Bronchial epithelial cell (primary cell): ENCODE measurements at regions not wholly inside any gene's neighbourhood (a gene's known extent, or its start where the extent isn't known, plus 50 kb on each side); places are given as distances from the start of the nearest gene placed in this dataset.

Source experiments
- DNase-seq: peaks from one replicate; pipeline ENCODE4 v3.0.0-alpha.2; 2010; ENCODE audit warnings: low read depth
- FAIRE-seq: peaks from 2 replicates; lab custom pipeline; 2011; peaks lifted over from hg19 to GRCh38; lab: Jason Lieb, UNC
- H3K27me3 ChIP-seq: 2 replicates; pipeline ENCODE4 v1.5.1; 2011; ENCODE audit warnings: low read length; ENCODE audit not compliant: control insufficient read depth, insufficient read depth
- H3K36me3 ChIP-seq: 2 replicates; pipeline ENCODE4 v1.5.1; 2011; ENCODE audit warnings: low read length; ENCODE audit not compliant: control insufficient read depth, insufficient read depth
- H3K4me3 ChIP-seq: 2 replicates; pipeline ENCODE4 v1.5.1; 2011; ENCODE audit warnings: mild to moderate bottlenecking, low read depth, low read length, control low read depth
- TF ChIP-seq, protein P1 (sequence below): IDR thresholded peaks from 2 replicates; pipeline ENCODE4 v1.5.1; 2011; ENCODE audit warnings: mild to moderate bottlenecking, moderate library complexity, low read length, control low read depth, inconsistent platforms; ENCODE audit not compliant: insufficient read depth, severe bottlenecking

DNA sequence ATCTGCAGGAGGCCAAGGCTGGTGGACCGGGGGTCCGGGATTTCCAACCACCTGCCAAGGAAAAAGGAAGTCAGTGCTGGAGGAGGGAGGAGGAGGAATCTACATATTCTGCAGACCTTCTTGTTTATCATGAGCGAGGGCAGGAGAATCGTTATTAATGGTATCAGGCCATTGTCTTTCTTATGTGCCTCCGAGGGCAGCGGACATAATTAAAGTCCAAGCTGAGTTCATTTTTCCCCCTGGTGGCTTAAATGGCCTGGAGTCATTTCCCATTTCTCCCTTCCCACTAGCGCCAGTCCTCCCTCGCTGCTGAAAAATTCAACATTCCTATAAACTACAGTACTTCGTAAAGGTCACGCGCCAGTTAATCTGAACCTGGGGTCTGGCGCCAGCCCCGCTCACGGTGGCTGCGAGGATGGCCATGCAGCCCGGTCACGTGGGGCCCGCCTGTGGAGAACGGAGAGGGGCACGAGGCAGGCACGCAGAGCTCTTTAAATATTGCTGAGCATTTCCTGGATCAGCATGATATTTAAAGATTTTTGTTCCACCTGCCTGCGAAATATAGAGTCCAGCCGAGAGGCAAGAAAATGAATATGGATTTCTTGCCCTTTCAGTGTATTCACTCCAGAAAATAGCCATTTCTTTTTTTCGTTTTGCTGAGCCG, 85.2 kb upstream of the PCDH8 start:
- DNase-seq = no peak
- H3K27me3 ChIP-seq = no peaks in the 10 kb centered on the region
- no peak overlapping the region for H3K4me3 ChIP-seq
- TF ChIP-seq, protein P1, sequence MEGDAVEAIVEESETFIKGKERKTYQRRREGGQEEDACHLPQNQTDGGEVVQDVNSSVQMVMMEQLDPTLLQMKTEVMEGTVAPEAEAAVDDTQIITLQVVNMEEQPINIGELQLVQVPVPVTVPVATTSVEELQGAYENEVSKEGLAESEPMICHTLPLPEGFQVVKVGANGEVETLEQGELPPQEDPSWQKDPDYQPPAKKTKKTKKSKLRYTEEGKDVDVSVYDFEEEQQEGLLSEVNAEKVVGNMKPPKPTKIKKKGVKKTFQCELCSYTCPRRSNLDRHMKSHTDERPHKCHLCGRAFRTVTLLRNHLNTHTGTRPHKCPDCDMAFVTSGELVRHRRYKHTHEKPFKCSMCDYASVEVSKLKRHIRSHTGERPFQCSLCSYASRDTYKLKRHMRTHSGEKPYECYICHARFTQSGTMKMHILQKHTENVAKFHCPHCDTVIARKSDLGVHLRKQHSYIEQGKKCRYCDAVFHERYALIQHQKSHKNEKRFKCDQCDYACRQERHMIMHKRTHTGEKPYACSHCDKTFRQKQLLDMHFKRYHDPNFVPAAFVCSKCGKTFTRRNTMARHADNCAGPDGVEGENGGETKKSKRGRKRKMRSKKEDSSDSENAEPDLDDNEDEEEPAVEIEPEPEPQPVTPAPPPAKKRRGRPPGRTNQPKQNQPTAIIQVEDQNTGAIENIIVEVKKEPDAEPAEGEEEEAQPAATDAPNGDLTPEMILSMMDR = no peak
- H3K36me3 ChIP-seq = no peaks in the 10 kb centered on the region
- no peak for FAIRE-seq

- H3K27me3 ChIP-seq = no peaks in the 10 kb centered on the region
- DNase-seq (no peak), FAIRE-seq (no peak)
- H3K36me3 ChIP-seq = no peaks in the 10 kb centered on the region
- TF ChIP-seq, protein P1 = no peak
- no peak overlapping the region for H3K4me3 ChIP-seq
Measured at GRCh38 chr13:52933099-52933498, 84.7 kb upstream of the PCDH8 start.

DNA sequence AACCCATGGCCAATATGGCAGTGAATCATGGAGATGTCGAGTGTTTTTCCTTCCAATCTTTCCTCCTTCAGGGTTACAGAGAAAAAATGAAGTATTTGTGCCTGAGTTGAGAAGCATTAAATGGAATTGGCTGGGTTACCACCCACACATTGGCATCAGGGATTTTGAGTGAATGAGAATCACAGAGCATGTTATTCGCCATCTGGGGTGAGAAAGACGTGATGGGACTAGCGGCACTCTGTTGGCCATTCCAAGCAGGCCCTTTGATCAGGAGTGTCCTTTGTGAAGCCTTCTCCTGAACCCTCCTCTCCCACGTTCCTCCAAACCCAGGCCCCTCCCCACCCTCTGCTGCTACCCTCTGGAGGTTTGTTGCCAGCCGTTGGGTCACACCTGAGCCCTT, 84.2 kb upstream of the PCDH8 start:
- FAIRE-seq (no peak), DNase-seq (no peak)
- no peaks in the 10 kb centered on the region for H3K36me3 ChIP-seq
- H3K27me3 ChIP-seq = no peaks in the 10 kb centered on the region
- no peak overlapping the region for H3K4me3 ChIP-seq
- TF ChIP-seq, protein P1 = no peak

- Histone ChIP-seq H3K36me3 (no peaks in the 10 kb centered on the region), H3K4me3 (no peak overlapping the region), H3K27me3 (no peaks in the 10 kb centered on the region)
- TF ChIP-seq, protein P1 = no peak
- no peak for FAIRE-seq
- no peak for DNase-seq
Measured at GRCh38 chr13:52931539-52932431, 83.3 kb upstream of the PCDH8 start.

- Histone ChIP-seq H3K4me3 (no peak overlapping the region), H3K27me3 (no peaks in the 10 kb centered on the region), H3K36me3 (no peaks in the 10 kb centered on the region)
- FAIRE-seq (no peak), DNase-seq (no peak)
- TF ChIP-seq, protein P1 = no peak
Measured at GRCh38 chr13:52931131-52931530, 82.7 kb upstream of the PCDH8 start.
